ENCODE measurements at regions not wholly inside any gene's neighbourhood (a gene's known extent, or its start where the extent isn't known, plus 50 kb on each side); places are given as distances from the start of the nearest gene placed in this dataset.
"Not testable (repeated sequence)": the region's sequence is repeated elsewhere in the genome, so short reads cannot be mapped to it uniquely, and the experiment has no call there.

DNA sequence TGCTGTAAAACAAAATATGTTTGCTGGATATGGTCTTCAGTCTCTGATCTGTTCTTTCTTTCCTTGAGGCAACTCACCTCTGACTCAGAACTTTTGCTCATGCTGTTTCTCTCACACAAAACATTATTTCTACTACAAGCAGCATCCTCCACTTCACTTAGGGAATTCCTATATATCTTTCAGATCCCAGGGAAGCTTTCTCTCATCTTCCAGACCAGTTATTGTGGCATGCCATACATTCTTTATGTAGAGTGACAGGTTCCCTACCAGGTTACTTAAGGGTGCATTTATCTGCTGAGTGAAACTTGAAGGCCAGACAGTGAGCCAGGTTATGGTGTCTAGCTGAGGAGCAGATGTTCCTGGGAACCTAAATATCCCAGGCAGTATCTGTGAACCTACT lies 1226.0 kb downstream of the CDH8 start:
- no peak for DNase-seq (ENCODE audit: low read depth)

- DNase-seq (ENCODE audit: low read depth), result no peak
Measured at GRCh38 chr16:60792437-60792836, 1243.8 kb downstream of the CDH8 start.

DNA sequence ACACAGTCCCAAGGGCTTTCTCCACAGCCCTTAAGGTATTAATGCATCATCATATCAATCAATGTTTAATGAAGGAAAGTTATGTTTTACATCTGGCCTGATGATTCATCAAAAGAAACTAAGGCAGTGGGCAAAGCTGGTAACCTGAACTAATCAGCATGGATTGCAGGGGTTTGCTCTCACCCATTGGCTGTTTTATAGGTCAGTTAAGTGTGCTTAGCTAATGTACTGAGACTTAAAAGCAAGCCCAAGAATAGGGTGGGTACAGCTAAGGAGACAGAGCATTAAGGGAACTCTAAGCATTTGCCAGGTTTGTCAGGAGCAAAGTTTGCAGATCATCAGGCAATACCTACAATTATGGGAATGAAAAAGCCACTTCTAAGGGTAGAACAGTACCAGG lies 1247.6 kb downstream of the CDH8 start:
- DNase-seq (ENCODE audit: low read depth), result no peak

GRCh38 chr16:60776281-60776680 lies 1260.0 kb downstream of the CDH8 start:
- no peak for DNase-seq (ENCODE audit: low read depth)

GRCh38 chr16:60771138-60771537 lies 1265.1 kb downstream of the CDH8 start:
- DNase-seq (ENCODE audit: low read depth), result no peak

GRCh38 chr16:60770384-60770783 lies 1265.9 kb downstream of the CDH8 start:
- DNase-seq (ENCODE audit: low read depth), result not testable (repeated sequence)

DNA sequence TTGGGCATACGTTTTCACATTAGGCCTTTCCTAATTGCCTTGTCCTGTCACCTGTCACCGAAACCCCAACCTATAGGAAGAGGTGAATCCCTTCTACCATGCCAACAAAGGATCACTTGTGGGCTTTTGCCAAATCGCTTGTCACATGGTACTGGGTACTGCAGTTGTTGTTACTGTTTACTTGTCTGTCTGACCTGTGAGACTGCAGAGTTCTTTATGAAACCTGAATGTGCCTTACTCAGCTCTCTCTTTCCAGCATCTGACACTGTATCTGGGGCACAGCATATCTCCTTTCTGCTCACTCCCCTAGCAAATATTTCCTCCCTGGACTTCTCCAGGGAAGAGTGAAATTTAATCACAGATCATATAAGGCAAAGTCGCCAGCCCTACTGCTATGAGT lies 1272.4 kb downstream of the CDH8 start:
- DNase-seq (ENCODE audit: low read depth), result no peak

DNA sequence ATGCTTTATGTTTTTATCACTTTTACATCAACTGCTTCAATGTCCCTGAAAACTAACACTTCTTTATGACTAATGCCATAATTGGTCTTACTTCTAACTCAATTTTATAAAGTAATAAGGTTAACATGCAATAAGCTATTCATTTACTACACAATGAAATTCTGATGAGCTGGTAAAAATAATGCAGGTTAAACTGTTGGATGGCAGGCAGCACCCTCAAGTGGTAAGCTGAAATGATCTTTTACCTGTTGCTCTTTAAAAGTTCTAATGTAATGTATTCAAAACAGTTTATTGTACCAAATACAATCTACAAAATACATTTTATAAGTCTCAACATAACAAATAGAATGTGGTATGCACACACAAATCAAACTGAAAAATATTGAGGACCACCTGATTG lies 1280.3 kb downstream of the CDH8 start:
- DNase-seq (ENCODE audit: low read depth), result no peak

DNA sequence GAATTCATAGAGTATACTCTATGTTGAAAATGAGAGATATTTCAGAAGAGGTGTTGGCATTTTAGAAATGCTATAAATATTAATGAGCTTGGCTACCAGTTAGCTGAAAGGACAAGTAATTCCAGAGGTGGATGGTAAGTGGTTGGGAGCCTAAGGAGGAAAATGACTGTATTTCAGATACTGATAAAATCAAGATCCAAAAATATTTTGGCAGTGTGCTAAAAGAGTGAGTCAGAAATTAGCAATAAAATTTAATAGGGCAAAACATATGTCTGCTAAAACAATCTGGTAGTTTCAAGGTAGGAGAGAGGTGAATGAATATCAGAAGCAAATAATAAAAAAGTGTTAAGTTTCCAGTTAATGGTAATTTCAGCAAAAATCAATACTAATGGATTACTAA lies 1287.9 kb downstream of the CDH8 start:
- no peak for DNase-seq (ENCODE audit: low read depth)

DNA sequence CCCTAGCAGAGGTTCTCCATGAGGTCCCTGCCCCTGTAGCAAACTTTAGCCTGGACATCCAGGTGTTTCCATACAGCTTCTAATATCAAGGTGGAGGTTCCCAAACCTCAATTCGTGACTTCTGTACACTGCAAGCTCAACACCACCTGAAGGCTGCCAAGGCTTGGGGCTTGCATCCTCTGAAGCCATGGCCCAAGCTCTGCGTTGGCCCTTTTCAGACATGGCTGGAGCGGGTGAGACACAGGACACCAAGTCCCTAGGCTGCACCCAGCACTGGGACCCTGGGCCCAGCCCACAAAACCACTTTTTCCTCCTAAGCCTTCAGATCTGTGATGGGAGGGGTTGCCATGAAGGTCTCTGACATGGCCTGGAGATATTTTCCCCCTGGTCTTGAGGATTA lies 1292.0 kb downstream of the CDH8 start:
- DNase-seq (ENCODE audit: low read depth), result no peak

GRCh38 chr16:60741810-60742209 lies 1294.4 kb downstream of the CDH8 start:
- DNase-seq (ENCODE audit: low read depth), result no peak

GRCh38 chr16:60739737-60740683 lies 1296.2 kb downstream of the CDH8 start:
- DNase-seq (ENCODE audit: low read depth), result no peak

DNA sequence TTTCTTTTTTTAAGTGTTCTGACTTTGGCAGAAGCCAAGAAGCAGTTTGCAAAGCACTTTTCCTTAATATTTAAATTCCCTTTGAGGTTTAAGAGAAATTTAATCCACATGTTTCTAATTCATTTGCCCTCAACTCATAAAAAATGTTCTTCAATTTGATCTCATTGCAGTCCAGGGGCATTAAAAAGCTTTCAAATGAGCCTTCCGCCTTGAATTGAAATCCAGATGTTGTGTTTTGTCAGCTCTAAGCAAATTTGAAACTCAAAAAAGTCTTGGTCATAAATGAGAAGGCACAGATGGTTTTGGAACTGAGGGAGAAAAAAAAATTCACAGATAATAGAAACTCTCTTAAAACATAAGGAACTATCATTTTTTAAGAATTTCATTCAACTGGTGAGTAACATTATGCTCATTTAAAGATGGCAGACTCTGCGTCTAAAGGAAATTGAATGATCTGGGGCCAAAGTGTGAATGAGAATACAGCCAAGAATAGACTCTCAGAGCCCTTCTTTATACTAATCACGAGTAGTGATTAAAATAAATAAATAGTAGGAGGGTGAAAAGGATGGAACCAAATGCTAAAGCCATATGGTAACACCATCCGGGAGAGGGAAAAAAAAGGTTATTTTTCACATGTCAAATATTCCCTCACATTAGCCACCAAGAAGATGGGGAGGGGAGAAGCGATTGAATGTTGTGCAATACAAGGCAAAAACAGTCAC lies 1304.7 kb downstream of the CDH8 start:
- no peak for DNase-seq (ENCODE audit: low read depth)

DNA sequence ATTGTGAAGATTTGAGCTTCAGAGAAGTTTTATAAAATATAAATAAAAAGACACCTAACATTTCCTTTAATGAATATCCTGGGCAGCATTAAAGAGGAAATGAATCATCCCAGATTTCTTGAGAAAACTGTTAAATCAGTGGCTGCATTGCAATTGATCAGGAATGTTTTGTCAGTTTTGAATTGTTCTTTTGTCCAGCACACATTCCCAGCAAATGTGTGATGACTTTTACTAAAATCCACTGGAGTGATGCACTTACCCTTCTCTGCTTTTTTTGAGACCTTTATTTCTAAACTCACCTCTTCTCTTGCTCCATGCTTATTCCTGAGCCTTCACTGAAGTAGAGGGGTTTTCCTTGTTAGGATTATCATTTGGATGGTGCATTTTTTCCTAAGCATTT lies 1307.2 kb downstream of the CDH8 start:
- DNase-seq (ENCODE audit: low read depth), result no peak

DNA sequence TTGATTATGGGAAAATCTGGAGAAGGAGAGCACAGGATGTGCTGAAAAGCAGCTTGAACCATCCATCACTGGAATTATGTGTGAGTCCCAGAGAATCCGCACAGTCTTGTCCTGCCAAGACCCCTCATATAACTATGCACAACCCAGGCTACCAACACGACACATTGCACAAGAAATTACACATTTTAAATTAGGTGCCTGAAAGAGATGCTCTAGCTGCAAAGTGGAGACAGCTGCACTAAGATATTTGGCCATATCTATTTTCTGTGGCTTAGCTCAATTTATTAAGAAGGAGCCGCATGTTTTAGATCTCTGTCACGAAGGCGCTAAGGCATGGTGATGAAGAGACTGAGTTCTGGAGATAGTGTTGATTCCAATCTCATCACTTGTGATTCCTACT lies 1308.4 kb downstream of the CDH8 start:
- DNase-seq (ENCODE audit: low read depth), result no peak

DNA sequence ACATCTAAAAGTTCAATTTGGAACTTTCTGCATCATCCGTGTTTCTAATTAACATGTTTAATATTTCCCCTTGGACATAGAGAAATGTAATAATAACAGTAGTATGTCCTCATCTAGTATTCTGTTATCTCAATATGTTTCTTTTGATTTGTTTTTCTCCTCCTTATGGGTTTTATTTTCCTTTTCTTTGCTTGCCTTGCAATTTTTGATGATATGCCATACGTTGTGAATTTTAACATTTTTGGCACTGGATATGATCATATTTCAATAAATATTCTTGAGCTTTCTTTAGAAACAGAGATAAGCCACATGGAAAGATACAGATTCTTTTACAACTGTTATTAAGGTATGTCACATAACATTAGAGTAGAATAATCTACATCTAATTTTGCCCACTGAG lies 1316.2 kb downstream of the CDH8 start:
- DNase-seq (ENCODE audit: low read depth), result no peak

- no peak for DNase-seq (ENCODE audit: low read depth)
Measured at GRCh38 chr16:60717808-60718207, 1318.4 kb downstream of the CDH8 start.

GRCh38 chr16:60712144-60712543 lies 1324.1 kb downstream of the CDH8 start:
- DNase-seq (ENCODE audit: low read depth), result no peak

DNA sequence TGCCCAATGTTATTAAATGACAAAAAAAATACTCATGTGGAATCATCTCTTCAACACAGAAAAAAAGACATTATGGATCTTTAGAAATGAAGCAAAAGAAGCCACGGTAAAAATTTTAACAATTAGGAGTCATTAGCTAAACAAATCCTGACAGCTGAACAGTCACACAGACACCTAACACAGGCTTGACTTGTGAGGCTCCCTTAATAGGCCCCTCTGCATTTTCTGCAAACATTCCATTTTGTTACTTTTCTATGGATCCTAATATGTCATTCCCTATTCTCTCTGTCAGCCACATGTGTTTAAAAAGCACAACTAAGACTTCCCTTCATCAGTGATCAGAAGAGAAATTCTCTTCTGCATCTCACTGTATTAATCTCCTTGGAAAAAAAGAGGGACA lies 1331.5 kb downstream of the CDH8 start:
- DNase-seq (ENCODE audit: low read depth), result no peak

GRCh38 chr16:60703096-60703495 lies 1333.1 kb downstream of the CDH8 start:
- no peak for DNase-seq (ENCODE audit: low read depth)

DNA sequence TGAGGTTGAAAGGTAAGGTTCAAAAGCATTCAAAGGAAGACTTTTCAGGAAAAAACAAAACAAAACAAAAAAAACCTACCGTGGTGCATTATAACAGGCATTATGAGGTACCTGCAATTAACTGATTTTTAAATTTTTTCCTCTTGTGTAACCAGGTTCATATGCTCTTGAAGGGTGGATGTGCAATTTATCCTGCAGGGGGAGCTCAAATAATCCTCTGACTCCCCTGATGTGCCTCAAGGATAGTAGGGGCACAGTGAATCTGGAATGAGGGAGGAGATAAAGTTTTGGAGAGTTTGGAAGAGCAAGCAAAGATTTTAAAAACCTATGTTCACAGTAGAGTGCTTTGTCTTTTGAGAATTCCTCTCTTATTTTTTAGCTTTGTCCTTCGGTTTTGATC lies 1349.4 kb downstream of the CDH8 start:
- DNase-seq (ENCODE audit: low read depth), result no peak

- no peak for DNase-seq (ENCODE audit: low read depth)
Measured at GRCh38 chr16:60684002-60684401, 1352.2 kb downstream of the CDH8 start.

DNA sequence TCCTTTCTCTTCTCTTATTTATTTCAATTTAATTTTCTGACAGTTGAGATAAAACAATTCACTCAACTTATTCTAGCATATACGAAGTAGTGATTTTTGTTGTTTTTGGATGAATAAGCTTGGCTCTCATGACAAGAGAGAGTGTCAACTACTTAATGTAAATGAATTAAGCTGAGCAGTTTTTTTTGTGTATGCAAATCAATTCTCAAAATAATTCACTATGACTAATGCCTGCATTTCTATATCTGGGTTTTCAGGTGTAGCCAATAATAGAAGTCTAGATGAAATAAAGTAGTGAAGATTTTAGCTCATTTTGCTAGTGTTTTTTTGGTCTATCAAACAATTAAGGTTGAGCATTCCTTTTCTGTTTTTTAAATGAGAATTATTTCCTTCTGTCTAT lies 1354.0 kb downstream of the CDH8 start:
- no peak for DNase-seq (ENCODE audit: low read depth)
